Activated CD8-positive, alpha-beta memory T cell treated with anti-CD3 and anti-CD28 coated beads, Interleukin-2, amount 50 U/mL, for 1 hour (primary cell): ENCODE measurements at regions not wholly inside any gene's neighbourhood (a gene's known extent, or its start where the extent isn't known, plus 50 kb on each side); places are given as distances from the start of the nearest gene placed in this dataset.
"Not testable (repeated sequence)": the region's sequence is repeated elsewhere in the genome, so short reads cannot be mapped to it uniquely, and the experiment has no call there.

Experiments used
- DNase-seq: peaks from one replicate; pipeline ENCODE4 v3.0.0-alpha.2; 2020; ENCODE audit errors: extremely low read depth

GRCh38 chr2:211144078-211144477, 587.7 kb downstream of the CPS1 start:
- no peak for DNase-seq

- DNase-seq = no peak
These were observed 588.7 kb downstream of the CPS1 start for GRCh38 chr2:211144974-211145665.

- no peak for DNase-seq
These were observed 593.3 kb downstream of the CPS1 start for GRCh38 chr2:211149731-211150130.

GRCh38 chr2:211157211-211157610, 600.8 kb downstream of the CPS1 start:
- DNase-seq = no peak

GRCh38 chr2:211157856-211158463, 601.6 kb downstream of the CPS1 start:
- DNase-seq = peak; percentile 0

GRCh38 chr2:211159972-211160371, 603.6 kb downstream of the CPS1 start:
- DNase-seq = no peak

- DNase-seq = no peak
These were observed 604.8 kb downstream of the CPS1 start for GRCh38 chr2:211161236-211161635.

GRCh38 chr2:211162911-211163310, 606.5 kb downstream of the CPS1 start:
- no peak for DNase-seq

- DNase-seq = no peak
These were observed 614.4 kb downstream of the CPS1 start for GRCh38 chr2:211170843-211171242.

GRCh38 chr2:211174021-211174420, 617.6 kb downstream of the CPS1 start:
- DNase-seq = no peak

- no peak for DNase-seq
These were observed 618.2 kb downstream of the CPS1 start for GRCh38 chr2:211174631-211175030.

- DNase-seq = no peak
These were observed 619.6 kb downstream of the CPS1 start for GRCh38 chr2:211175956-211176355.

- no peak for DNase-seq
These were observed 620.2 kb downstream of the CPS1 start for GRCh38 chr2:211176514-211177141.

- no peak for DNase-seq
These were observed 625.2 kb downstream of the CPS1 start for GRCh38 chr2:211181626-211182025.

- DNase-seq = no peak
These were observed 631.2 kb downstream of the CPS1 start for GRCh38 chr2:211187602-211188001.

GRCh38 chr2:211203986-211204385, 647.6 kb downstream of the CPS1 start:
- no peak for DNase-seq

- no peak for DNase-seq
These were observed 648.1 kb downstream of the CPS1 start for GRCh38 chr2:211204456-211204855.

GRCh38 chr2:211204902-211205301, 648.5 kb downstream of the CPS1 start:
- DNase-seq = no peak

GRCh38 chr2:211205358-211205757, 649.0 kb downstream of the CPS1 start:
- no peak for DNase-seq

GRCh38 chr2:211205836-211206235, 649.4 kb downstream of the CPS1 start:
- DNase-seq = no peak

- no peak for DNase-seq
These were observed 659.8 kb downstream of the CPS1 start for GRCh38 chr2:211216221-211216620.

GRCh38 chr2:211219548-211219947, 663.1 kb downstream of the CPS1 start:
- DNase-seq = not testable (repeated sequence)

GRCh38 chr2:211225784-211226183, 669.4 kb downstream of the CPS1 start:
- DNase-seq = no peak
